ENCODE measurements at regions not wholly inside any gene's neighbourhood (a gene's known extent, or its start where the extent isn't known, plus 50 kb on each side); places are given as distances from the start of the nearest gene placed in this dataset.

GRCh38 chr12:61781021-61781581 lies 479.1 kb upstream of the USP15 start:
- no peak for DNase-seq (ENCODE audit: low read depth in 2 of 2)

GRCh38 chr12:61796846-61797245 lies 463.4 kb upstream of the USP15 start:
- DNase-seq (ENCODE audit: low read depth in 2 of 2) = no peak

GRCh38 chr12:61797266-61797665 lies 462.9 kb upstream of the USP15 start:
- no peak for DNase-seq (ENCODE audit: low read depth in 2 of 2)

- DNase-seq (ENCODE audit: low read depth in 2 of 2) = no peak
Measured at GRCh38 chr12:61798778-61799177, 461.4 kb upstream of the USP15 start.

GRCh38 chr12:61804301-61804700 lies 455.9 kb upstream of the USP15 start:
- no peak for DNase-seq (ENCODE audit: low read depth in 2 of 2)

GRCh38 chr12:61808856-61809255 lies 451.3 kb upstream of the USP15 start:
- no peak for DNase-seq (ENCODE audit: low read depth in 2 of 2)

- DNase-seq (ENCODE audit: low read depth in 2 of 2) = no peak
Measured at GRCh38 chr12:61810486-61810885, 449.7 kb upstream of the USP15 start.

GRCh38 chr12:61821381-61821780 lies 438.8 kb upstream of the USP15 start:
- no peak for DNase-seq (ENCODE audit: low read depth in 2 of 2)

GRCh38 chr12:61823102-61823501 lies 437.1 kb upstream of the USP15 start:
- no peak for DNase-seq (ENCODE audit: low read depth in 2 of 2)

GRCh38 chr12:61846765-61847164 lies 413.4 kb upstream of the USP15 start:
- no peak for DNase-seq (ENCODE audit: low read depth in 2 of 2)

GRCh38 chr12:61848893-61849292 lies 411.3 kb upstream of the USP15 start:
- DNase-seq (ENCODE audit: low read depth in 2 of 2) = no peak

GRCh38 chr12:61853945-61854344 lies 406.3 kb upstream of the USP15 start:
- no peak for DNase-seq (ENCODE audit: low read depth in 2 of 2)

- no peak for DNase-seq (ENCODE audit: low read depth in 2 of 2)
Measured at GRCh38 chr12:61854902-61855301, 405.3 kb upstream of the USP15 start.

GRCh38 chr12:61857968-61858367 lies 402.2 kb upstream of the USP15 start:
- no peak for DNase-seq (ENCODE audit: low read depth in 2 of 2)

GRCh38 chr12:61860451-61860850 lies 399.8 kb upstream of the USP15 start:
- no peak for DNase-seq (ENCODE audit: low read depth in 2 of 2)

GRCh38 chr12:61862986-61863385 lies 397.2 kb upstream of the USP15 start:
- no peak for DNase-seq (ENCODE audit: low read depth in 2 of 2)

GRCh38 chr12:61863811-61864210 lies 396.4 kb upstream of the USP15 start:
- no peak for DNase-seq (ENCODE audit: low read depth in 2 of 2)

GRCh38 chr12:61869796-61870195 lies 390.4 kb upstream of the USP15 start:
- no peak for DNase-seq (ENCODE audit: low read depth in 2 of 2)

- DNase-seq (ENCODE audit: low read depth in 2 of 2) = no peak
Measured at GRCh38 chr12:61870658-61871484, 389.3 kb upstream of the USP15 start.

- no peak for DNase-seq (ENCODE audit: low read depth in 2 of 2)
Measured at GRCh38 chr12:61871485-61871810, 388.8 kb upstream of the USP15 start.

- no peak for DNase-seq (ENCODE audit: low read depth in 2 of 2)
Measured at GRCh38 chr12:61879229-61879628, 381.0 kb upstream of the USP15 start.

- no peak for DNase-seq (ENCODE audit: low read depth in 2 of 2)
Measured at GRCh38 chr12:61880186-61880585, 380.0 kb upstream of the USP15 start.

- DNase-seq (ENCODE audit: low read depth in 2 of 2) = no peak
Measured at GRCh38 chr12:61891632-61892031, 368.6 kb upstream of the USP15 start.

- no peak for DNase-seq (ENCODE audit: low read depth in 2 of 2)
Measured at GRCh38 chr12:61894168-61894567, 366.0 kb upstream of the USP15 start.

All from stimulated activated CD4-positive, alpha-beta T cell treated with anti-CD3 and anti-CD28 coated beads, Interleukin-15, amount 100 ng/mL, for 48 hours (primary cell).